Activated CD8-positive, alpha-beta memory T cell treated with anti-CD3 and anti-CD28 coated beads, Interleukin-2, amount 50 U/mL, for 48 hours (primary cell): ENCODE measurements at regions not wholly inside any gene's neighbourhood (a gene's known extent, or its start where the extent isn't known, plus 50 kb on each side); places are given as distances from the start of the nearest gene placed in this dataset.

Experiments used
- DNase-seq: peaks from one replicate; pipeline ENCODE4 v3.0.0-alpha.2; 2020

DNA sequence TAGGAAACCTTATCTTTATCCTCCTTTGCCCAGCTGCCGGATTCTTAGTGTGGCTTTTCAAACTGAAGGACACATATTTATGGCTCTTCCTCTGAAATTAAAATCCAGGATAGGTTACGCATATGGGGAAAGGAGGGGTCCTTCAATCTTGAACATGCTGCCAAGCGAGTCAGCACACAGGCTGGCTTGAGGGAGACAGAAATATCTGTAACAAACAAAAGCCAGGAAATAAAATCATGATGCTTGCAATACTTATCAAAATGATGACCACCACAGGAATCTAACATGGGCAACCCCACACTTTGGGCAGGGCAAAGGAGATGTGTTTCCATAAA, 196.4 kb upstream of the LDB2 start:
- DNase-seq = no peak

DNA sequence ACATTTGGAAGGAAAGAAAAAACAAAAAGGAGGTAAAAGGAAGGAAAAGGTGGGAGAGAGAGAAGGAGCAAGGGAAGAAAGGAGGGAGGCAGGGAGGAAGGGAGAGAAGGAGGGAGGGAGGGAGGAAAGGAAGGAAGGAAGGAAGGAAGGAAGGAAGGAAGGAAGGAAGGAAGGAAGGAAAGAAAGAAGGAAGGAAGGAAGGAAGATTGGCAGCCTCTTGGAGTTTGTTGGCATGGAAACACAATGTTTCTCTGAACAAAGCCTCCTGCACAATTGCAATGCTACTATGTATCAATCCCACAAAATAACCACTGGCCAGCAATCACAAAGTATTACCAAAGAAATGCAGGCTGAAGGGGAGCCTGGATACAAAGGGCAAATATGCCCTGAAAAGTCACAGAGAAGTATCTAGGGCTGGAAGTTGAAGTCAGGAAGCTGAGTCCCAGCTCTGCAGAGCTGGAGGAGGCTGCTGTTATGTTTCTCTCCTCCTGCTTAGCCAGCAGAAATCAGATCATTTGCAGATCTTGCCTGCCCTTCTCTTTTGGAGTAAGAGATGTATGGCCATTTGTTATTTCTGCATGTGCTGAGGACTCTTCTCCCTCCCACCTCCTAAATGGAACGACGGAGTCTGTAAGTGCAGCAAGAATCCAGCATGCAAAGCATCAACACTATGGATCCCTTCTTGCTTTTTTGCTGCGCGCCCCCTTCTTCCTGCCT, 195.9 kb upstream of the LDB2 start:
- DNase-seq = no peak

DNA sequence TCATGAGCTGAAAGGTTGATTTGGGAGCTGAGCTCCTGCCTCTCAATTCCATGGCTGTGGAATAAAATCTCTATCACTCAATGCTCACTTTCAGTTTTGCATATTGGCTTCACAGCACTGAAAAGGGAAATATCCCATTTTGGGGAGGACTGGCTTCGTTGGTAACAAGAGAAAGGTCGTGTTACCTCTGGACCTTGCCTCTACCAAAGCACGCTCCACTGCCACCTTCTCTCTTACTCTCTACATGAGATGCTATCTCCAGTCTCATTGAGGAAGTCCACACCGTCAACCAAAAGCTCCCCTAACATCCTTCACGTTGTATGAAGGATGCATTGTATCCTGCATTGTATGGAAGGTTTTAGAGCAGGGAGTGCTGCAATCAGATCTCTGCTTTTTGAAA, 195.0 kb upstream of the LDB2 start:
- DNase-seq = no peak

DNA sequence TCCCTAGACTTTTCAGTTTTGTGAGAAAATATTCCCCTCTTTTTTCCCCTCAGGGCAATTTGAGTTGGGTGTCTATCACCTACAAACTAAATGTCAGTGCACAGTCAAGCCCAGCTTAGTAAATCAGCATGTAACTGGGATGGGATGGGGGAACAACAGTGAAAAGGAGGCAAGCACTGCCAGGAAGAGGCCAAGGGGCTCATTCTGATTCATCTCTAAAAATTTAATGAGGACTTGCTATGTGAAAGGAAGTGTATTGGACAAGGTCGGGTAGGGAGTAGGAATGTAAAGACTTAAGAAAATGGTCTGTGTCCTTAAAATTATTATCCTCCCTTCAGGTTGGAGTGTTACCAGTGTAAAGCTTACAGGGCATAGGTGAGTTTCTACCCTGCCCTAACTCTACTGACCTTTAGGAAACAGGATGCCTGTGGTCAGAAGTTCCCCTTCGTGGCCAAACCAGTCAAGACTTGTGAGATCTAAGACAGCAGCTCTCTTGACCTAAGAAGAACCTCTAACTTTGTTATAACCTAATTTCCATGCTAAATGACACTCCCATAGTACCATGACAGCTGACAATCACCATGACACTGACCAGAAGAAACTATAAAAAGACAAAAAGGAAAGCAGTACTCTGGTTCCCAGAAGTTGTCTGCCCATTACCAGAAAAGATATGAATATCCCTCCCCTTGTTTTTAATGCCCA, 194.4 kb upstream of the LDB2 start:
- no peak for DNase-seq

- DNase-seq = no peak
Measured at GRCh38 chr4:17091104-17091503, 192.7 kb upstream of the LDB2 start.

GRCh38 chr4:17090063-17090462, 191.6 kb upstream of the LDB2 start:
- DNase-seq = no peak

GRCh38 chr4:17085416-17085815, 187.0 kb upstream of the LDB2 start:
- no peak for DNase-seq

GRCh38 chr4:17082186-17082585, 183.7 kb upstream of the LDB2 start:
- no peak for DNase-seq

DNA sequence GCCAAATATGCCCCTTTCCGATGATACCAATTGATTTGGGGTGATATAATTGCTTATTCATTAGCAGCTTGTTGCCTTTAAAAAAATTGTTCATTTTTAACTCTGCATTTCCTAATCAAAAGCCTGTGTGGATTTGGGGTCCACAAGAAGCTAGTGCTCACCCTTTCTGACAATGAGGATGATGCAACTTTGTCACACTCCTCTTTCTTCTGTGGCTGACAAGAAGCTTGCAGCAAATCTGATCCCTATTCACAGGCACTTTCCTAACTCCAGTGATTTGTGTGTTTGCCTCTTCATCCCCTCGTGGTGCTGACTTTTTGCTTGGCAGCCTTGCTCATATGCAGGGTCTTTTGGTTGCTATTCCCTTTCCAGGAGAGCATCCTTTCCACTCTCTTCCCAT, 182.7 kb upstream of the LDB2 start:
- DNase-seq = no peak

GRCh38 chr4:17077105-17077504, 178.7 kb upstream of the LDB2 start:
- no peak for DNase-seq

- no peak for DNase-seq
Measured at GRCh38 chr4:17072483-17072882, 174.0 kb upstream of the LDB2 start.

- no peak for DNase-seq
Measured at GRCh38 chr4:17068891-17069290, 170.4 kb upstream of the LDB2 start.

- no peak for DNase-seq
Measured at GRCh38 chr4:17068392-17068791, 169.9 kb upstream of the LDB2 start.

GRCh38 chr4:17066972-17067371, 168.5 kb upstream of the LDB2 start:
- DNase-seq = no peak

DNA sequence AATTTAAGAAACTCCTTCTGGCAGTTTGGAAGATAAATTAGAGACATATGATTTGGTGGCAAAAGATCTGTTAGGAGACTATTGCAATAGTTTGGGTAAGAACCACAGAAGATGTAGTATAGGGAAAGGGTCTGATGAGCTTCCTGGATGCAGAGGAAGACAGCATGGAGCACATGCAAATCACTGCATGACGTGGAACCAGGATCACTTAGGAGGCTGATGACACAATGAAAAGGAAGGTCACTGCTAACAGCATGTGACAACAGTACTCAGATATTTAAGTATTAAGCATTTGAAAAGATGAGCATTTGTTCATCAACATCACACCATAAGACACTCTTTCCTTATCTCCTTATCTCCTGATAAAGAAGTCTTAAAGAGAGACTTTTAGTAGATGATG, 167.8 kb upstream of the LDB2 start:
- no peak for DNase-seq

DNA sequence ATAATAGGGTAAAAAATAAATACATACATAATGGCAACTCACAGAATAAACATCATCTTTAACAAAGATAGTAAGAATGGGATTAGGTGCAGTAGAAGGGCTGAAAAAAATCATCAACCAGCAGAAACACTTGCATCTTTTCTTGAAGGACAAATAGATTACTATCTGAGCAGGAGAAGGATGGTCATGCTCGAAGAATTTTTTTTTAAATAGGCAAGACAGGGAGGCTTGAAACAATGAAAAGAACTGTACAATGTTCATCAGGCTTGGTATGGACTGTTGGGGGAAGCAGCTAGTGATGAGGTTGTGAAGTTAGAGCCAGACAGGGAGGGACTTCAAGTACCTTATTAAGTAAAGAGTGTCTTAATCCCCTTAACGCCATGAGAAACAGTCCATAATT, 167.4 kb upstream of the LDB2 start:
- DNase-seq = no peak

DNA sequence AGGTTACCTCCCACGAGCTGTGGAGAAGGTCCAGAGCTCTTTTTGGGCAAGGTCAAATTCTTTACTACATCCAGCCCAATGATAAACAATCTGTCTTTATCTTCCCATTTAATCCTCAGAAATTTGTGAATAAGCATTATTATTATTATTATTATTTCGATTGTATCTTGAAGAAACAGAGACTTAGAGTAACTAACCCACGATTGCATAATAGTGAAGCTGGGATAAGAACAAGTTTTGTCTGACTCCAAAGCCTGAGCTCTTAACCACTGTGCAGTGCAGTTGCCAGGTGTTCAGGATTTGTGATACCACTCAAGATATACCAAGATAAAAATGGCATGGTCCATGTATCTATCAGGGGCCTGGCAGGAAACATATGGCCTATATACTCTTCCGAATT, 166.5 kb upstream of the LDB2 start:
- DNase-seq = no peak

DNA sequence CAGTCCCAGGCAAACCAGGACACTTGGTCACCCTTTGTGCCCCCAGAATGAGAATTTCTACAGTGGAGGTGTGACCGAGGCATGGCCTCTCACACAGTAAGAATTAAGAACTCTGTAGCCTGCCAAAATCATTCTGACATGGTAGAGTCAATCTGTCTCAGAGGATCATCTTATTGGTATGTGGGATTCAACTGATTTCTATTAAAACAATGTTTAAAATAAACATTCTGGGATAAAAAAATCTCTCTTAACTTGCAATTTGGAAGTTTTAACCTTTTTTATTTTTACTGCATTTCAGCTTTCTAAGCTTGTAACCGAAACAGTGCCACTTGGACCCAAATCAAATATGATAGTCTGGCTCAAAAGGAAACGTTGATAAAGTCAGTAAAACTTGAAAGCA, 165.4 kb upstream of the LDB2 start:
- no peak for DNase-seq

DNA sequence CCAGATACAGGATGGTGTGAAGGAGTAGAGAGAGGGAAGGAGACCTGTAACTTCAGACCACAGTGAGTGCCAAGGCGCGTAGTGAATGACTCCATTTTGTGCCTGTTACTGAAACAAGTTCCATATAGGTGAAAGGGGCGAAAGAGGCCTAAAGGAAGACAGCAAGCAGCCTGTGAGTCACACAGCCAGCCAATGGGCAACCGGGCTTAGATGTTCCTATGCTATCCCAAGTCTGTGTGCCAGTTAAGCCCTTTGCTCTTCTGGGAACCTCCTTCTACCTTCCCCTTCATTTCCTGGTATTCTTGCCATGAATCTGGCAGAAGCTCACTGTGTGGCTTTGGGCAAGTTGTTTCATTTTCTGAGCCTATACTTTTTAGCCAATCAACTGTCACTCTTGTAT, 161.8 kb upstream of the LDB2 start:
- no peak for DNase-seq

DNA sequence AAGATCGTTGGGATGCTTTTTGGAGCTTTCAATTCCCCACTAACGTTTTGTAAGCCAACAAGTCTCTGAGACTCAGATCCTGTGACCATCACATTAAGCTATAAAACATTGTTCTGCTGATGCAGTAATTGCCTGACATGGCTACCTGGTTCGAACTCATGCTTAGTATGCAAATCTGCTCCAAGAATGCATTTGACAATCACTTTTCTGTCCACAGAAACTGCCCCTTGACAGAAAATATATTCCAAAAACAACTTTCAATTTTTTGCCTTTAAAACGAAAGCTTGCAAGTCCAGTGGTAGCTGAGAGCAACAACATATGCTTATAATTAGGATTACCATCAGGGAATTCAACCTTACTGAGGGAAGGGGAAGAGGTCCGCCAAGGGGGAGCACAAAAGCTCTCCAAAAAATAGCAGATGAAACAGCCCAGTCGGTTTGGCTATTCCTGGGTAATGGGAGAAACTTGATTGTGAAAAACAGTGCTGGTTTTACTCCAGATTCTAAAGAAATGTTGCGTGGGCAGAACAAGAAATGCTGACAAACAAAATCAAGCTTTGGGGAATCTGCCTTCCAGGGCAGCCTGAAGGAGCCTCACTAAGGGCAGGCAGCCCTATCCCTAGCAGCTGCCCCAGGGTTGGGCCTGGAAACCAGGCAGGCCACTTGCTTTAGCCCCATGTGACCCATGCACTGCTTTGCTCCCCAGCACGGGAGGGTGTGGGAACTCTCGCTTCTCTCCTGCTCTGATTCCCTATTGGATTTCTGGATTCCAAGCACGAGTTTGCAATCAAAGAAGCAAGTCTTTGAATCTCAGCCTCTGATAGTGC, 160.7 kb upstream of the LDB2 start:
- no peak for DNase-seq

GRCh38 chr4:17058536-17058915, 160.1 kb upstream of the LDB2 start:
- DNase-seq = no peak

DNA sequence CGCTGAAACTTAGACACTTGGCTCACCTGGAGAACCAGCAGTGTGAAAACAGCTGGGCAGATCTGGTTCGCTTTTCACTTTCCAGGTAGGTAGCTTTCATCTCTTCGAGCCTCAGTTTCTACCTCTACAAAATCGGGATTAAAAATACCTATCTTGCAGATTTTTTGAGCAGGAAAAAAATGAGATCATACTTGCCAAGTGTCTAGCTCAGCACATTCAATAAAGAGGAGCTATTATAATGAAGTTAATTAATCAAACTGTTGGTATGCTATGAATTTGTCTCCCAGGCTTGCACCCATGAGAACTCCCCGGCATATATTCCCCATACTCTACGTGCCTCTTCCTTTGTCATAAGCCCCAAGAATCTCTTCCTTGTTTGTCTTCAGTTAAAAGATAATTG, 158.6 kb upstream of the LDB2 start:
- no peak for DNase-seq

DNA sequence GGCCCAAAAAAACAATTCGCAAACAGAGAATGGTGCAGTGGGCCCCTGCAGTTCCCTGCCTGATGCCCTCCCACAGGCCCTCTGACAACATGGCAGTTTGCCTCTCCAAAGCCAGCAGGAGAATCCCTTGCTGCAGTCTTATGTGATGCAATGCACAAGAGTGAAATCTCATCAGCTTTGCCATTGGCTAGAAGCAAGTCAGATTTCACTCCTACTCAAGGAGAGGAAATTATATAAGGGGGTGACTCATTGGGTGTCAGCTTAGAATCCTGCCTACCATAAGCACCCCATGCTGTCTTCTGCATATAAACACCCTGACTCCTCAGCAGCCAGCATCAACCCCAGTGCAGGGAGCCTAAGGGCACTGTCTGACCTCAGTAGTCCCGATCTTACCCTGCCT, 157.3 kb upstream of the LDB2 start:
- DNase-seq = no peak

DNA sequence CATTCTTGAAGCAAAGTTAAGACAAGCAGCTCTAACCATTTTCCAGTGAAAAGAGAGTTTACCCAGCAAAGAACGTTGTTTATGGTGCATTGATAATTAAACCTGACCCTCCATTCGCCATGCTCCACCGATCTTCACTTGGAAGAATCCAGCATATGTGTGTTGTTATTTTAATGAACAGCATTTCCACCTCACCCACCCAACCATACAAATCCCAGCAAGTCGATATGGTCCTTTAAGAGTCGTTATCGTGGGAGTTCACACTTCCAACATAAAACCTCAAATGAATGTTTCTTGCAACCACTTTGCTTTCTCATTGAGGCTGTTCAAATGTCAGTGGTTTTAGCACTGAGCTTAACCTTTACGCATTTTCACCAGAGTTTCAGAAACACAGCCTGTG, 147.4 kb upstream of the LDB2 start:
- DNase-seq = no peak
